ENCODE measurements at regions not wholly inside any gene's neighbourhood (a gene's known extent, or its start where the extent isn't known, plus 50 kb on each side); places are given as distances from the start of the nearest gene placed in this dataset. TPM values are rescaled to one million over a fixed set of nuclear protein-coding genes. Genes with fewer than 3 reads are reported as not detected.

DNA sequence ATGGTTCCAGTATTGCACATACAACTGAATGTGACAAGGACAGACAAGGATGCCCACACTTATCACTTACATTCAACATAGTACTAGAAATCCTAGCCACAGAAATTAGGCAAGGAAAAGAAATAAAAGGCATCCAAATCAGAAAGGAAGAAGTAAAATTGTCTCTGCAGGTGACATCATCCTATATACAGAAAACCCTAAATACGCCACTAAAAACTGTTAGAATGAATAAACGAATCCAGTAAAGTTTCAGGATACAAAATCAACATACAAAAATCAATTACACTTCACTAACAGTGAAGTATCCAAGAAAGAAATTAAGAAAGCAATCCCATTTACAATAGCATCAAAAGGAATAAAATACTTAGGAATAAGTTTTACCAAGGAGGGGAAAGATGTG lies 66.1 kb downstream of the FAM217A start:
- H3K4me3 ChIP-seq (ENCODE audit: low read depth, low read length) = no peak overlapping the region
- DNase-seq (ENCODE audit: low read depth) = no peak
- TF ChIP-seq, protein P1, sequence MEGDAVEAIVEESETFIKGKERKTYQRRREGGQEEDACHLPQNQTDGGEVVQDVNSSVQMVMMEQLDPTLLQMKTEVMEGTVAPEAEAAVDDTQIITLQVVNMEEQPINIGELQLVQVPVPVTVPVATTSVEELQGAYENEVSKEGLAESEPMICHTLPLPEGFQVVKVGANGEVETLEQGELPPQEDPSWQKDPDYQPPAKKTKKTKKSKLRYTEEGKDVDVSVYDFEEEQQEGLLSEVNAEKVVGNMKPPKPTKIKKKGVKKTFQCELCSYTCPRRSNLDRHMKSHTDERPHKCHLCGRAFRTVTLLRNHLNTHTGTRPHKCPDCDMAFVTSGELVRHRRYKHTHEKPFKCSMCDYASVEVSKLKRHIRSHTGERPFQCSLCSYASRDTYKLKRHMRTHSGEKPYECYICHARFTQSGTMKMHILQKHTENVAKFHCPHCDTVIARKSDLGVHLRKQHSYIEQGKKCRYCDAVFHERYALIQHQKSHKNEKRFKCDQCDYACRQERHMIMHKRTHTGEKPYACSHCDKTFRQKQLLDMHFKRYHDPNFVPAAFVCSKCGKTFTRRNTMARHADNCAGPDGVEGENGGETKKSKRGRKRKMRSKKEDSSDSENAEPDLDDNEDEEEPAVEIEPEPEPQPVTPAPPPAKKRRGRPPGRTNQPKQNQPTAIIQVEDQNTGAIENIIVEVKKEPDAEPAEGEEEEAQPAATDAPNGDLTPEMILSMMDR (IDR thresholded peaks at IDR 0.05; ENCODE audit: insufficient read depth, low read length) = no peak

DNA sequence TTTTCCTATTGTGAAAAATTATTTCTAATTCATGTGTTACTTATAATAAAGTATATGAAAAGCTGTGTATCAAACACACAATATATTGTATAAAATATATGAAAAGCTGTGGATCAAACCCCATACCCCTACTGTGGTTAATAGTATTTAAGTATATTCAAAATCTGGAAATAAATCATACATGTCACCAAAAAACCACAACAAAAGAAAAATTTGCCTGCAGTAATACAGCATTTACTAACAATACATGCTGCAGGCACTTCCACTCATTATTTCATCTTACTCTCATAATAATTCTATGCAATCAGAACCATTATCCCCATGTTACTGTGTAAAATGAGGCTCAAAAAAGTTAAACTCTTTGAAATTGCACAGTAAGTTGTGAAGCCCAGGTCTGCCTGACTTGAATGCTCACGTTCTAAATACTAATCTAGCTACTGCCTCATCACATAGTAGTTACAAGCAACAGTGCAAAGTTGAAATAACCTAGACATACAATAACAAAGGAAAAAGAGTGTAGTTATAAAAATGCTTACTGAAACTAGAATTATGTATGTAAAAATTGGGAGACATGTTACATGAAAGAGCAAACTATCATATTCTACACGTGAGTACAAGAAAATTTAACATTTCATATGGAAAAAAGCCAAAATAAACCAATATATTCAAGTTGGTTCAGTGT lies 61.7 kb downstream of the FAM217A start:
- peak overlapping the region; percentile 91 for H3K4me3 ChIP-seq (ENCODE audit: low read depth, low read length)
- TF ChIP-seq, protein P1 (IDR thresholded peaks at IDR 0.05; ENCODE audit: insufficient read depth, low read length) = no peak
- no peak for DNase-seq (ENCODE audit: low read depth)

DNA sequence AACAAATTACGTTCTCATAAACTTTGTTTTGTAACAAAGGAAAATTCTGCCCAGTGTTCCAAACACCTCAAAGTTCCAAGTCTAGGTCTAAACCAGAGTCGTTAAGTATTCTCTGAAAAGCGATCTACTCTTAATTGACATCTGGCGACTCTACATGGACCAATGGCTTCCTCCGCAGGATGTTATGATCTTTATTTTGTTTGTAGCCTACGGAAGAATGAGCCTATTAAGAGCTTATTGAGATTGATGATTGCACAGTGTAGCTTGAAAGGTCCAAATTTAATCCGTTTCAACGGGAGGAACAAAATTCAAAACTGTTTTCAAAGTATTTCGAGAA lies 61.1 kb downstream of the FAM217A start:
- TF ChIP-seq, protein P1 (IDR thresholded peaks at IDR 0.05; ENCODE audit: insufficient read depth, low read length) = no peak

DNA sequence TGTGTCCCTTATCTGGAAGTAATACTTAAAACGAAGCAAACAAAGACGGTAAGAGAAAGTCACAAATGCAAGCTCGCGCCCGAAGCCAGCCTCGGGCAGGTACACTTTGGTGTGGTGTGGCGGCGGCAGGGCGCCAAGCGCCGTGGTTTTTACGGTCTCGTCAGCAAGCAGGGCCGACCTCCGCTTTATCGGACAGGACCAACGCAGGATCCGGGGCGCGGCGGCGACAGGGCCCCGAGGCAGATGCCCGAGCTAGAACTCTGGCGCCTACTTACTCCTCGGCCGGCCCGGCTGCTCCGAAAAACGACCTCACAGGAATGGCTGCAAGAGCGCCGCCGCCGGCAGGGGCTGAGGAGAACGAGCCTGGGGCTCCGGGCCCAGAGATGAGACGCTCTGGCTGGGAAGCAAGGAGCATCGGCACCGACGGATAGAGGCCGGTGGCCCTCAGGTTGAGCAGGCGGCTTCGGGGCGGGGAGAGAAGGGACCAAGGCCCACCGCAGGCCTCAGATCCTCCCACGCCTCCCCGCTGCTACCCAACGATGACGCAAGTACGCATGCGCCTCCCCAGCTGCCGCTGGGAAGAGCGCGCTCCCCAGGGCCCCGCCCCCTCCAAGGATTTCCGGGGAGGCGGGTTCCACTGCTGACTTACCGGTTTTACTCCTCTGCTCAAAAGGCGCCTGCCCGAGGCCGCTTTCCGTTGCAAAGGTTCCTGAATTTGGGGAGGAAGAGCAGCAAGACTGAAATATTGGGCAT lies 60.6 kb downstream of the FAM217A start:
- DNase-seq (ENCODE audit: low read depth) = peak; percentile 94
- H3K4me3 ChIP-seq (ENCODE audit: low read depth, low read length) = peak overlapping the region; percentile 91
- TF ChIP-seq, protein P1 (IDR thresholded peaks at IDR 0.05; ENCODE audit: insufficient read depth, low read length) = peak; percentile 53

More for the DNA sequence above, 61.1 kb downstream of the FAM217A start:
- H3K4me3 ChIP-seq (ENCODE audit: low read depth, low read length) = peak overlapping the region; percentile 91
- peak; percentile 51 for DNase-seq (ENCODE audit: low read depth)

Small RNA genes lying in the stretch of these regions (small RNA-seq; reads per million reads assigned to genes)
- gene AL590004.1 = not detected
